HPDE6-E6E7 (cell line): ENCODE measurements at regions not wholly inside any gene's neighbourhood (a gene's known extent, or its start where the extent isn't known, plus 50 kb on each side); places are given as distances from the start of the nearest gene placed in this dataset.

Experiments
- DNase-seq: peaks from one replicate; pipeline ENCODE4 v3.0.0; 2011; ENCODE audit warnings: missing footprints; ENCODE audit errors: extremely low spot score

DNA sequence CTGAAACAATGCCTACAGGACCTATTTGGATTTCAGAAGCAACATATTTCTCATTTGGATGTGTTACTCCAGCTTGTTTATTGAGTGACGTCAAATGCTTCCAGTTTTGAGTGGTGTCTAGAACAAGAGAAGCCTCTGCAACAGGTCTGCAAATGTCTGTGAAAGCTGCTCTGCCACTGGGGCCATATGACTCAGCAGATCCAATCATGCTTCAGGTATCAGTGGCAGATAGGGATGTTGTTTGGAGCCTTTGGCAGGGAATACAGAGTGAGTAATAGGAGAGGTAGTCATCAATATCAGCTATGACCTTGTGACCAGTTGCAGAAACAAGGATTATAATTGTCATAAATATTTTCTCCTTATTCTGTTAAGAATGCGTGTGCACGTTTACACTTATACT is 141.1 kb upstream of the ZXDA start:
- no peak for DNase-seq

DNA sequence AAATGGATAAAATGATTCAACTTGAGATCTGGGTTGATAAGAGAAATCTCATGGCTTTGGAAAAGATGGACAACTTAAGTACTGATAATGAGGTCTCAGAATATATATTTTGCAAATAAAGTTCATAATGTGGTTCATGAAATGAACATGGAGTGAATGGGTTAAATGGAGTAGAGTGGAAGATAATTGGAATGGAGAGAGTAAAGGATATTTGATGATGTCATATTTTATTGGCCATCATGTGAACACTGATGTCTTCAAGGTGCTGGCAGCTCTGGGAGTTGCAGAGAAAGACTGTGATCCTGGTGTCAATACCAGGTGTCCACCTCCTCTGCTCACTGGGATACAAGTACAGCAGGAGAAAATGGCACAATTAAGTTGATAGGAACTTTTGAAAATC is 133.9 kb upstream of the ZXDA start:
- no peak for DNase-seq

DNA sequence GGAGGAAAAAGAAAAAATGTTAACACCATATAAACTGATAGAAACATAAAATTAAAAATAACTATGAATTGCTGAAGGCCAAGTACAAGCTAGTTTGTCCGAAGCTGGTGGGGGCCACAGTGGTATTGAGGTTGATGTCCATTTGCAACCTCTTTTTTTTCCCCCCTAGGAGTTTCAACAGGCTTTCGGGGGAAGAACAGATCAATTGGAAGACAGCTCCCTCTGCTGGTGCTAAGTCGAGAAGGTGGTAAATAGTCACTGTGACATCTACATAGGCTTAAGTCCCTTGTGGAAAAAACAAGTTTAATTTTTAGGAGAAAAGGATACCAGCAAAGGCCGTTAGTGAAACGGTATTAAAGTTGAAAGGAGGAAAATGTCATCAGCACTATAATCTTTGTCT is 115.7 kb upstream of the ZXDA start:
- DNase-seq = peak; percentile 9

DNA sequence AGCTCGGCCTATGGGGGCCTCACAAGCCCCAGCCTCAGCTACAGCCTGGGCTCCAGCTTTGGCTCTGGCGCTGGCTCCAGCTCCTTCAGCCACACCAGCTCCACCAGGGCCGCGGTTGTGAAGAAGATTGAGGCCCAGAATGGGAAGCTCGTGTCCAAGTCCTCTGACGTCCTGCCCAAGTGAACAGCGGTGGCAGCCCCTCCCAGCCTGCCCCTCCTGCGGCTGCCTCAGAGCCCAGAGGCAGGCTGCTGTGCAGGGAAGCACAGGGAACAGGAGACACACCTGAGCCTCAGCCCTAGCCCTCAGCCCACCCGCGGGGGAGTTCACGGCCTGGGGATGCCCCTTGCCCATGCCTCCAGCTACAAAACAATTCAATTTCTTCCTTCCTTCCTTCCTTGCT is 75.7 kb upstream of the ZXDA start:
- no peak for DNase-seq

DNA sequence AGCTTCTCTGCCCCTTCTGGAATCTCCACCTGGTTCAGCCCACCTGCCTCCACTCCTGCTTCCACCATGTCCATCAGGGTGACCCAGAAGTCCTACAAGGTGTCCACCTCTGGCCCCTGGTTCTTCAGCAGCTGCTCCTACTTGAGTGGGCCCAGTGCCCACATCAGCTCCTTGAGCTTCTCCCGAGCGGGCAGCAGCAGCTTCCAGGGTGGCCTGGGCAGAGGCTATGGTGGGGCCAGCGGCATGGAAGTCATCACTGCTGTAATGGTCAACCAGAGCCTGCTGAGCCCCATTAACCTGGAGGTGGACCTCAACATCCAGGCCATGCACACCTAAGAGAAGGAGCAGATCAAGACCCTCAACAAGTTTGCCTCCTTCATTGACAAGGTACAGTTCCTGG is 74.4 kb upstream of the ZXDA start:
- DNase-seq = no peak

DNA sequence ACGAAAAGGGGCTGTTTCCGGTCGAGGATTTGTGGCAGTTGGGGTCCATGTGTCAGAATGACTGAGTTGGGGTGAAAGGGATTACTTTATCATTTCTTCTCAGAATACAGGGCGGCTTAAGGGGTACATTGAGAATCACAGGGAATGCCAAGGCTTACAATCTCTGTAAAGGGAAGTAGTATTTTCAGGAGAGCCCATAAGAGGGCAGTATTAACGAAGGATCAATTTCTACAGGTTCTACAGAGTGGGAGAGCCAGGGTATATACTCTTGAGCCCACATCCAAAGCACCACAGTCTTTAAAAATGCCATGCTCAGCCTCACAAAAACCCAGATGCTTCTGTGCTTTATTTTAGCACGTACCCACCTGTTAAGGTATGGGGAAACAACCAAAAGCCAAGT is 67.7 kb upstream of the ZXDA start:
- no peak for DNase-seq

DNA sequence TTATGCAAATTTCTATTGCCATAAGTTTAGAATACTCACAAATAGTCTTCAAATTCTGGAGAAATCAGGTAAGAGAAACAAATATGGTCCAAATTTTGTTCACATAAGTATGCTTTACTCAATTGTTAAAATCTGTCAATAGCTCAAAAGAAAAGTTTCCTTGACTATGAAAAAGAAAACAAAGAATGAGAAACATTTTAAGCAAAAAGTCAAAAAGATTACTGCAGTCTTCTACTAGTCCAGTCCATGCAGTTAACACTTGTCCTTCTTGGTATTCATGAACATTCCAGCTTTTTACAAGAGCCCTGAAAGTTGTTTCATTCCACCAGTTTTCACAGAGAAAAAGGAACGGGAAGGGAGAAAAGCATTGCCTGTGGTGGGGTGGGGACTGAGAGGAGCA is 54.7 kb upstream of the ZXDA start:
- DNase-seq = no peak
